ENCODE measurements at regions not wholly inside any gene's neighbourhood (a gene's known extent, or its start where the extent isn't known, plus 50 kb on each side); places are given as distances from the start of the nearest gene placed in this dataset.

DNA sequence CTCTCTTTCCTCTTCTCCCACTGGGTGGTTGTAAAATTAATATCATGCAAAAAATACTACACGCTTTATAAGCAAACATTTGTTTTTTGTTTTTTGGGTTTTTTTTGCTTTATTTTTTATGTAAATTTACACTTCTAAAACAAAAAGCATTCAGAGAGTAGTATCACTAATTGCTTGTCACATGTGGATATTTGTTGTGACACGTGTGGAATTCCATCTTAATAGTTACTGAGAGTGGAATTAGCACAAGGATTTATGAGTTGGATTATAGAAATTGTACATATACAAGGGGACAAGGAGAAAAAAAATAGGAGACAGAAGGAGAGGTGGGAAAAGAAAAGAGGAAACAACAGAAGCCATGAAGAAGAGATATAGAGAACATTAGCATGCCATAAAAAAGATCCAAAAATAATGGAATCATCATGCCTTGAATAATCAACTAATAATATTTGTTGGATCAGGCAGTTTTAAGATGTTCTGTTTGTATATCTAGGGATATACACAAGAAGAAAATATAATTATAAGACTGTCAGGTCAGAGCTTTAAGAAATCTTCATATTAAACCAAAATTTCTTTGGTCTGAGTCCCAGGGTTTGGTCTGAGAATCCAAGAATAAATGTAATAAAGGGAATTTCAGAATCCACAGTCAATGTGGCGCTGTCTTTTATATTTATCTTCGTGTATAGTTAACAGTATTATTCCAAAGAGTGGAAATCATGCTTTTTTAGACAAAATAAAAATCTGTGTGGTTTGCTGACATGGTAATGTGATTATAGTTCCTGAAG is 98.5 kb upstream of the INTU start:
- TF ChIP-seq, protein P1, sequence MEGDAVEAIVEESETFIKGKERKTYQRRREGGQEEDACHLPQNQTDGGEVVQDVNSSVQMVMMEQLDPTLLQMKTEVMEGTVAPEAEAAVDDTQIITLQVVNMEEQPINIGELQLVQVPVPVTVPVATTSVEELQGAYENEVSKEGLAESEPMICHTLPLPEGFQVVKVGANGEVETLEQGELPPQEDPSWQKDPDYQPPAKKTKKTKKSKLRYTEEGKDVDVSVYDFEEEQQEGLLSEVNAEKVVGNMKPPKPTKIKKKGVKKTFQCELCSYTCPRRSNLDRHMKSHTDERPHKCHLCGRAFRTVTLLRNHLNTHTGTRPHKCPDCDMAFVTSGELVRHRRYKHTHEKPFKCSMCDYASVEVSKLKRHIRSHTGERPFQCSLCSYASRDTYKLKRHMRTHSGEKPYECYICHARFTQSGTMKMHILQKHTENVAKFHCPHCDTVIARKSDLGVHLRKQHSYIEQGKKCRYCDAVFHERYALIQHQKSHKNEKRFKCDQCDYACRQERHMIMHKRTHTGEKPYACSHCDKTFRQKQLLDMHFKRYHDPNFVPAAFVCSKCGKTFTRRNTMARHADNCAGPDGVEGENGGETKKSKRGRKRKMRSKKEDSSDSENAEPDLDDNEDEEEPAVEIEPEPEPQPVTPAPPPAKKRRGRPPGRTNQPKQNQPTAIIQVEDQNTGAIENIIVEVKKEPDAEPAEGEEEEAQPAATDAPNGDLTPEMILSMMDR (IDR thresholded peaks at IDR 0.05), result no peak
- TF ChIP-seq POLR2A (IDR thresholded peaks at IDR 0.05), result no peak
